Kidney glomerular epithelial cell (primary cell): ENCODE measurements at regions not wholly inside any gene's neighbourhood (a gene's known extent, or its start where the extent isn't known, plus 50 kb on each side); places are given as distances from the start of the nearest gene placed in this dataset.

Experiments used
- DNase-seq: peaks from one replicate; lab custom pipeline; 2025; lab: John Stamatoyannopoulos, UW

DNA sequence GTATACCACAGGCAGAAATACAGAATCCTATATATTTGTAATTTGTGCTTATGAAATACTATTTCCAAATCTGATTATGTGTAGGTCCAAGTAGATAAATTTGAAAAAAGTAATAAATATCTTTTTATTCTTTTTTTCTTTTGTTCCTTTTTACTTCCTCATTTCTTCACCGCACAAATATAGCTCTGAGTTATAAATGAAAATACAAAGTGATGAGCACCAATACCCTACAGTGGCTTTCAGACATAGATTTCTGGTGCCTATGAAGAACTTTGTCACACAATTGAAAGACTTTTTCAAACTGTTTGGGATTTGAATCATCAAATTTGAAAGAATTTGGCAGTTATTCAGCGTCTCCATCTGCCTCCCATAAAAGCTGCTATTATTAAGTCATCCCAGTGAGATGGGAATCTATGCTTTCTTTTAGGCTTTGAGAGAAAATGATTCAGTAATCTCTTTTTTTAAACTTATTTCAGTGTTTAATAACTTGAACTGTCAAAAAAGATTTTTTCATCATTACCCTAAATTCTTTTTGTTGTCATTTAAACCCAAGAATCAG is 363.6 kb upstream of the GOLIM4 start:
- no peak for DNase-seq

- DNase-seq: no peak
These were observed 362.3 kb upstream of the GOLIM4 start for GRCh38 chr3:168457954-168458539.

DNA sequence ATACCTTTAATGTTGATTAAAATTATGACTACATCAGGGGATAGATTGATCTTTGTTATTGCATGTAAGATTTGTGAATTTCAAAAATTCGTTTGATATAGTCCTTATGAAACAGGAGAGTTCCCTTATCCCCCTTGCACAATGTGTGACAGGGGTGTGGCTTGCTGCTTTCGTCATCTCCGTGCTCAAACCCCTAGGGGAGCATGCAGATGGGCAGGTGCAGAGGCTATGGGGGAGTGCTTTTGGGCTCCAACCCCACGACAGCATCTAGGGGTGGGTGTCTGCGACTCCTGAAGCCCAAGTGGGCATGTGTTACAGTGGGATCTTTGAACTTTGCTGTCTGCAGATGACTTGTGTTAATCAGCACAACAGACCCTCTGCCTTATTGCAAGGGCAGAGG is 360.1 kb upstream of the GOLIM4 start:
- no peak for DNase-seq

DNA sequence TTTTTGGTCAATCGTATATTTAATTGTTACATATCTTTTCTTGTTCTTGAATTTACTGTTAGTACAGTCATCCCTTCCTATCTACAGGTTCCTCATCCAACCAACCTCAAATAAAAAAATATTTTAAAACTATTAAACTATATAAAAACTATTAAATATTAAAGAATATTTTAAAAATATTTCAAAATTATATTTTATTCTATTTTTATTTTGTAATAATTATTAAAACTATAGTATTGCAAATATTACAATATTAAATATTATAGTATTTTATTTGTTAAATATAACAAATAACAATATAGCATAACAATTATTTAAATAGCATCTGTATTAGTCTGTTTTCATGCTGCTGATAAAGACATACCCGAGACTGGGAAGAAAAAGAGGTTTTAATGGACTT is 357.9 kb upstream of the GOLIM4 start:
- no peak for DNase-seq

DNA sequence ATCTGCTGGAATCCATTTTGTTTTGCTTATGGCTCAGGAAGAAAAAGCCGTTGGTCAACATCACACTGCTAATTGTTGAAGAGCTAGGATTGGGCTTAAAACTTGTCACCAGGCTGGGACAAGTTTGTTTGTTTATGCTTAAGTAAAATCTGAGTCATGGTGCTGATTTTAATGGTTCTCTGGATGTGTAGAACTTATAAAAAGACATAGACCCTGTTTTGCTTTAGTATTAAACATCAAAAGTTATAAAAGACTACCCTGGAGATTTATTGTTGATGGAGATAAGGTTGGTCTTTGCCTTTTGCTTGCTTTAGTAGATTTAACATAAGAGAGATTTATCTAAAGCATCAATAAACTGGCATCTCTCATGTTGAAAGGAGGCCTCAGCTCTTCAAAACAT is 348.2 kb upstream of the GOLIM4 start:
- DNase-seq: no peak

DNA sequence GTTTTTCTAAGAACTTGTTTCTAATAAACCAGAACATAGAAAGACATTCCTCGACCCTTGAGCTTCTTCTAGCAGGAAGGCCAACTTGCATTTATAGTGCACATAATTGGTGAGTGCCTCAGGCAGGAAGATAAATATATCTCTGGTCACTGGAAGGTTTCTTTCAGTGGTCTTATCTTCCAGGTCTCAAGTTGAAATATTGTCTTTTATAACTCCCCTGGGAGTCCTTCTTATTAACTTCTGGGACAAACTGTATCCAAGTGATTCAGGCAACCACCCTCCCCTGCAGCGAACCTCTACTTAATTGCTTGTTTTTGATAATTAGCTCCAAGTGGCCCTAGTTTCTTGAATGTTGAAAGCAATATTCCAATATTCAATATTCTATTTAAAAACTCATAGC is 346.8 kb upstream of the GOLIM4 start:
- no peak for DNase-seq

GRCh38 chr3:168436245-168436724 is 340.6 kb upstream of the GOLIM4 start:
- DNase-seq: no peak

DNA sequence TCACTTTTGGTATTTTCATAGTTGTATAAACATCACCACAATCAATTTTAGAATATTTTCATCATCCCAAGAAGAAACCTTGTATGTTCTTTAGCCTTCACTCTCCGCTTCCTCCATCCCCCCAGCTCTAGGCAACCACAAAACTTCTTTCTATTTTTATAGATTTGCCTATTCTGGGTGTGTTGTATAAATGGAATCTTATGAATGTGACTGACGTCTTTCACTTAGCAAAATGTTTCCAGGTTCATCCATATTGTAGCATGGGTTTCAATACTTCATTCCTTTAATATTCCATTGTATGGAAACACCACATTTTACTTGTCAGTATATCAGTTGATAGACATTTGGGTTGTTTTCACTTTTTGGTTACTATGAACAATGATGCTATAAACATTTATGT is 335.8 kb upstream of the GOLIM4 start:
- DNase-seq: no peak

DNA sequence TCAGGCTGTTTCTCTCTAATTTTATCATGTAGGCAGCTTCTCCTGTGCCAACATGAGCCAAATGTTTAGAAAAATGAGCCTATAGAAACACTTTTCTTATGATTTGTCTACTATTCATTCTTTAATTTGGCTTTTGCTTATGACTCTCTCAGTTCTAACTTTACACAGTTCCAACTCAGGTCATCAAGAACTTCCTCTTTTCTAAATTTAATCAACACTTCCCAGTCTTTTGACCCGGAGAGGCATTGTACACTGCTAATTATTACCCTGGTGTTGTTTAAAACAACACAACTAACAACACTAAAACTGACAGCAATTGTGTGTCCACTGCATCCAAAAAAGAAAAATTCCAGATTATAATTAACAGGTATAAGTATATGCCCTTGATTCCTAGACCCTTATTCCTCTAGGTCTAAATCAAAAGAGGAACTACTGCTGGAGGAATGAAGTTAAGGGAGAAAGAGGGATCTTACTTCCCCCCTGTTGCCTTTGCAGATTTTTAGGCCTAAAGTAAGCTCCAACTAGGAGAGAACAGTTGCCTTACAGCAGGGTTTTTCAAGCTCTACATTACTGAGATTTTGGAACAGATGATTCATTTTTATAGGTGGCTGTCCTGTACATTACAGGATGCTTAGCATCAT is 332.2 kb upstream of the GOLIM4 start:
- DNase-seq: no peak

- no peak for DNase-seq
These were observed 331.4 kb upstream of the GOLIM4 start for GRCh38 chr3:168427156-168427555.

DNA sequence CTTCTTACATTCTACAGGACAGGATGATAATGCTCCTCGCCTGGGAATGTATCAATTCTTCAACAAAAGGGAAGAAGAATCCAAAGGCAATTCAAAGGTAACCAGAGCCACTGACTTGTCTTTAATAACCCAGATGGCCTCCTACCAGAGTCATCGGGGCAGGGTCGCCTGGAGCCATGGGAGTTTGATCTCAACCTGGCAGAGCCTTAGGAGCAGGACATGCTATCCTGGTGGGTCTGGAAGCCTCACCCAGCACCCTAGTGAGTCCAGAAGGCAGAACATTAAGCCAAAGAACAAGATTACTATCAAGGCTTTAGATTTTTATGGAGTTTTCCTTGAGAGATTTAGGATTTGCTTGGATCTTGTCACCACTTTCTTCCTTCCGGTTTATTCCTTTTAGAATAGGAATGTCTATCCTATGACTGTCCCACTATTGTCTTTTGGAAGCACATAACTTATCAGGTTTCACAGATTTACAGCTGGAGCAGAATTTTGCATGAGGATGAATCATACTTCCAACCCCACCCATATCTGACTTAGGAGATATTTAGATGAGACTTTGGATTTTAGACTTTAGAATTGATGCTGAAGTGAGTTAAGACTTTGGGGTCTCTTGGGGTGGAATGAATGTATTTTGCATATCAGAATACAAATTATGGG is 330.3 kb upstream of the GOLIM4 start:
- no peak for DNase-seq

DNA sequence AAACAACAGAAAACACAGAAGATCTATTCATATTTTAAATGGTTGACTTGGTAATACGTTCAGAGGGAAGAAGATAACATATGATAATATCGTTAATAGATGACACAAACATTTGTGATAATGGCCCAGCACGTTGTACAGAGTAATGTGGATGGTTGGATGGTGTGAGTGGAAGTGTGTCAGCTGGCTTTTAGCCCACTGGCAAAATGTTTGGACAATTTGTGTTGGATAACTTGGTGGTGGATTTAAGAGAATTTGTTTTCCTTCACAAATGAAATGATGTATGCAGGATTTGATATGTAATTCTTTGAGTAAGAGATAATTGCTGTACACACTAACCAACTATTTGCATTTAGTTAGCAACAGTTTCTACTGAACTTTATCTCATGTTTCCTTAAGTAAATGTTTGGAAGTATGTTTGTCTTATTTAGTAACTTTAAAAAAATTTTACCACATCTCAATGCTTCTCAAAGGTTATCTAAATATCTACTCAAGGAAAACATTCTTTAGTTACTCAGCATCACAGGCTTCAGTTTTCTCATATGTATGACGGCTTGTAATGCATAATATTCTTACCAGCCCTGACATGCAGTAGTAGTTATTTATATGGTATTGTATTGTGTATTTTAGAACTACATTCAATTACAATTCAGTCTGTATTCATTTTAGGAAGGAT is 328.5 kb upstream of the GOLIM4 start:
- no peak for DNase-seq

DNA sequence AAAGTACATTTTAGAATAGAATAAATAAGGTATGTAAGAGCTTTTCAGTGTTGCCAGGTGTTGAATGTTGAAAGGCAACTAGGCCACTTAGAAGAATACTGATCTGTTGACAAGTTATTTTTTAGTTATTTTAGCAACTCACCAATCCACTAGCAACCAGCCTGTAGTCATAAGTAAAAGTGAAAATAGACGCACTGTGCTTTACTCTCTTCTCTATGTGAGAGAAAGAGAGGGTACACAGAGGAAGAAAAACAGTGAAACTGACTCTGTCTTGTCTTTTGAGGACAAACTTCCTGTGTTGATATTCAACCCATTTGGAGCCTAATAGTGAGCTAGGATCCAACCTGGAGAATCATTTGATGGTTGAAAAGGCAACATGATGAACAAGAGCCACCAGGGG is 327.1 kb upstream of the GOLIM4 start:
- DNase-seq: no peak

DNA sequence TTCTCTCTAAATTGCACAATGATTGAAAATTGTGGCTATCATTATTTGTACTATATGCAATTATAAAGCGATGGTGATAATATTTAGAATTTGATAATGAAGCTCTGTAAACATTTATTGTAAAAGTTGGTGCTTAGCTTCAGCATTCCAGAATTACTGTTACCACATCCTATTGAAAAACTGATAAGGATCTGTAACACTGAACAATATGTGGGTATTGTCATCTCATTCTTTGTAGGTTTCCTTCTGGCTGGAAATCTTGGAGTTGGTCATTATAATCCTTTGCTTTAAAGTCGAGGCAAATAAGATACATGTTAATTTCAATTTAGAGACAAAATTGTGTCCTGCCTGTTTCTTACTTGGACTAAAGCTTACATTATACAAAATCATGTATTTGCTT is 323.4 kb upstream of the GOLIM4 start:
- DNase-seq: no peak

GRCh38 chr3:168417016-168417415 is 321.3 kb upstream of the GOLIM4 start:
- no peak for DNase-seq

- DNase-seq: no peak
These were observed 320.7 kb upstream of the GOLIM4 start for GRCh38 chr3:168416446-168416845.

- no peak for DNase-seq
These were observed 318.4 kb upstream of the GOLIM4 start for GRCh38 chr3:168414149-168414548.

DNA sequence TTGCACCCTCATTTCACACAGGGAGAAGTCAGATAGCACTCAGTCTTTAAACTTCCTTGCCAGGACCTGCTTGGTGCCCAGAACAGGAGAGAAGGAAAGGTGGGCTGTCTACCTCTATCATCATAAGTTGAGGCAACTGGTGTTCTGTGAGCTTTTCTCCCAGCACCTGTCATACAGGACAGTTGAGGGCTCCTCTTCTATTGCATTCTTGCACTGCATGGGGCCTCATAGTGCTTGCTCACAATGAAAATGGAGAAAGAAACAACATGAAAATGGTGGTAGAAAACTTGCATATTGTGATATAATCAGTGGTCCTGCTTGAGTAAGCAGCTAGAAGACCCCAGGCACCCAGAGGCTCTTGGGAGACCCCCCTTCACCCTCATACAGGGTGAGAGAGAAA is 311.7 kb upstream of the GOLIM4 start:
- DNase-seq: no peak

- no peak for DNase-seq
These were observed 309.6 kb upstream of the GOLIM4 start for GRCh38 chr3:168405288-168405687.

DNA sequence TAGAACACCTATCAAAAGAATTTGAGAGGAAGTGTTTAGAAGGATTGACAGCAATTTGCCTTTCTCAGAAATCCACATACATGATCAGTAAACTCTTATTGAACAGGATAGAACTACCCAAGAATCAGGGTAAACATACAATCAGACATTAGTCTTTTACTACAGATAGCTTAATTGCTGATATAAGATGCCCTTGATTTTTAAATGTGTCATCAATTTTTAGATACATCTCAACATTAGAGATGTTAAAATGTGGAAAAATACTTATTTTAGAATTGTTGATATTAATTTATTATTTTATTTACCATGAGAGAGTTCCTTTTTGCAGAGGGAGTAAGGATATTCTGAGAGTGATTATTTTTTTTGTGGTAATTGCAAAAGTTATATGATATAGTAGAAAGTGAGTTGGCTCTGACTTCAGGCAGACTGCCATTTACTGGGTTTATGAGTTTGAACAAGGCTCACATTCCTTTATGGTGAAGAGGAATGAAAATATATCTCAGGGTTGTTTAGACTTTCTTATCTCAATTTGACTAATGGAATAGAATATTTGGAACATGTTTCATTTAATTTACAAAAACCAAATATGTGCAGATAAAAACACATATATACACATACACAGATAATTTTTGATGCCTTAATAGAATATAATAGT is 302.8 kb upstream of the GOLIM4 start:
- no peak for DNase-seq

DNA sequence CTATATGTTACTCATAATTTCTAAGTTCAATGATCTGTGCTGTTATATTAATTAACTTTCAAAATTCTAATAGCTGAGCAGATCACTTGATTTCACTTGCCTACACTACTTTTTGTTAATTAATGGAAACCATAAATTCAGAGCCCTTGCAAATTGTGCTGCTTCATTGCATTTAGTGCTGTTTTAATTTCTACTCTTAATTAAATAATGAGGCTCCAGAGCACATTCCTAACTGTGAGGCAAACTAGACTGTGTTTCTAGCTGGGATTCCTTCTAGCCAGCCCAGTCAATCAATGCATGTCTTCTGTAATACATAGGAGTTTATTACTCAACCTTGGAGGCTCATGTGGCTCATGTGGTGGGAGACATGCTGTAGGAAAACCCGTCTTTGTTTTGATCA is 301.1 kb upstream of the GOLIM4 start:
- DNase-seq: no peak

DNA sequence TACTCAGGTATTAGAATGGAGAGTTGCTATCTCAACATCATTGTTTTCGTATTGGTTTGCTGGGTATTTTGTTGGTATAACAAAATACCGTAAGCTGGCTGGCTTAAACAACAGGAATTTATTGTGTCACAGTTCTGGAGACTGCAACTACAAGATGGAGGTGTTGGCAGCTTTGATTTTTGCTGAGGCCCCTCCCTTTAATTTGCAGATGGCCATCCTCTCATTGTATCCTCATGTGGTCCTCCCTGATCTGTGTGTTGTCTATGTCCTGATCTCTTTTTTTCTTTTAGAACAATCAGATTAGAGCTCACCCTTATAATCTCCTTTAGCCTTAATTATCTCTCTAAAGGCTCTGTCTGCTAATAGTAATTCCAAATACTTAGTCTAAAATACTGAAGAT is 299.8 kb upstream of the GOLIM4 start:
- no peak for DNase-seq
